Fibroblast of pulmonary artery (primary cell): ENCODE measurements at regions not wholly inside any gene's neighbourhood (a gene's known extent, or its start where the extent isn't known, plus 50 kb on each side); places are given as distances from the start of the nearest gene placed in this dataset.
"Not testable (repeated sequence)": the region's sequence is repeated elsewhere in the genome, so short reads cannot be mapped to it uniquely, and the experiment has no call there.

Experiments
- DNase-seq: peaks from one replicate; pipeline ENCODE4 v3.0.0-alpha.2; 2010; ENCODE audit warnings: low read depth
- H3K4me3 ChIP-seq: replicated peaks from 2 replicates; pipeline ENCODE4 v1.5.1; 2011; ENCODE audit warnings: low read depth, mild to moderate bottlenecking, control low read depth, low read length, moderate library complexity

GRCh38 chr2:87633287-87633963 lies 114.5 kb upstream of the PLGLB2 start:
- not testable (repeated sequence) for DNase-seq, H3K4me3 ChIP-seq

GRCh38 chr2:87634106-87634505 lies 113.8 kb upstream of the PLGLB2 start:
- DNase-seq, H3K4me3 ChIP-seq: not testable (repeated sequence)

GRCh38 chr2:87634971-87635650 lies 112.8 kb upstream of the PLGLB2 start:
- not testable (repeated sequence) for DNase-seq, H3K4me3 ChIP-seq

- DNase-seq, H3K4me3 ChIP-seq: not testable (repeated sequence)
Measured at GRCh38 chr2:87636246-87636645, 111.6 kb upstream of the PLGLB2 start.

GRCh38 chr2:87636735-87637134 lies 111.2 kb upstream of the PLGLB2 start:
- not testable (repeated sequence) for H3K4me3 ChIP-seq, DNase-seq

DNA sequence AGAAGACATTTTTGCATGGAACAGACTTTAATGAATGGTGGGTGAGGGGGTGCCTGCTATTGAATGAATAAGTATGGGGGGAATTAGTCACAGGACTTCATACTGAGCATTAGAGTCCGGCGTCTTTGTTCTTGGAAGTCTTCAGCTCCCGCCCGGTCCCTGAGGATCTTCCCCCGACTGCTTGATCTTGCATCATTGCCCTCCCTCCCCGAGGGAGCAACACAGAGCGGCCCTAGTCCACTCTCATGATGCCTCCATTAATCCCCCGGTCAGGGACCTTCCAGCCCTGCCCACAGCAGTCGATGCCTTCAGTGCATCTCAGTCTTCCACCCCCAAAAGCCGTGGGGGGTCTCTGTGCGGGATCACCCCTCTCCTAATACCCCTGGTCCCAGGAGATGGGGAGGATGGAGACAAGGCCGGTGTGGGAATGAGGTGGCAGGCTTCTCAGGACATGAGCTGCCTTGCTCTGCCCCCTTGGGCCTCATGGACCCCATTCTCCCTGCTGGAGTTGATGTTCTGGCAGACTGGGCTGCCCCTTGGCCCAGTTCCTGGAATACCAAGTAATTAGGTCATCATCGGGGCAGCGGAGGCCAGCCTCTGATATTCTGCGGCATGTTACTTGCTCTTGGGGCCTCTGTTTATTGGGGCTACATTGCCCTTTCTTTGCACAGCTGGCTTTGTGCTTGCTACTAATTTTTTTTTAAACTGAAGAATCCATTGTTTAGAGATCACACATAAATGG lies 110.5 kb upstream of the PLGLB2 start:
- peak; percentile 40 for DNase-seq

GRCh38 chr2:87638114-87638807 lies 109.6 kb upstream of the PLGLB2 start:
- not testable (repeated sequence) for H3K4me3 ChIP-seq, DNase-seq

More for the DNA sequence above, 110.5 kb upstream of the PLGLB2 start:
- not testable (repeated sequence) for H3K4me3 ChIP-seq

- not testable (repeated sequence) for DNase-seq, H3K4me3 ChIP-seq
Measured at GRCh38 chr2:87638872-87639271, 109.0 kb upstream of the PLGLB2 start.

DNA sequence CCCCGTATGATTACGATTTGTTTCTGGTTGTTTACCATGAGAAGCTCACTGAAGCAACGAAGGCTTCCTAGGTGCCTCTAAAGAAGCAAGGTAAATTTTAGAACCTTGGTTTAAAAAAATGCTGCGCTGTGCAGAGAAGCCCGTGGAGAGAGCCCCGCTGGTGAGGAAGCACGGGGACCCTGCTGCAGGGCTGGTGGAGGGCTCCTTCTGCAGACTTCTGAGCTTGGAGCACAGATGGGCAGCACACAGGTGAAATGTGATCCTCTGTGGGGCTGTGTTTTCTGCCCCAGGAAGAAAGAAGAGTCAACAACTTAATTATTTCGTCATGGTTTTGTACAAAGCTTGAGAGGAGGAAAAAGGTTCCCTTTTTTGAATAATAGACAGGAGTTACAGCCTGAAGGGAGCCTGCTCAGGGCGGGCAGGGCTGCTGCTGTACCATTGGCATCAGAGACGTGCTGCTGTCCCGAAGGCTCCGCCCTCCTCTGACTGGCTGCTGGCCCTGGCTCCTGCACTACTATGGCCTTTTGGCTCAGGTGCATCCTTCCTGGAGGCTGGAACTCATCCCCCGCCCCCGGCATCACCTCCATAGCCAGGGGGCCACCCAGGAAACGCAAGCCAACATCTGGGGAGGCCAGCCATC lies 108.0 kb upstream of the PLGLB2 start:
- not testable (repeated sequence) for H3K4me3 ChIP-seq, DNase-seq

DNA sequence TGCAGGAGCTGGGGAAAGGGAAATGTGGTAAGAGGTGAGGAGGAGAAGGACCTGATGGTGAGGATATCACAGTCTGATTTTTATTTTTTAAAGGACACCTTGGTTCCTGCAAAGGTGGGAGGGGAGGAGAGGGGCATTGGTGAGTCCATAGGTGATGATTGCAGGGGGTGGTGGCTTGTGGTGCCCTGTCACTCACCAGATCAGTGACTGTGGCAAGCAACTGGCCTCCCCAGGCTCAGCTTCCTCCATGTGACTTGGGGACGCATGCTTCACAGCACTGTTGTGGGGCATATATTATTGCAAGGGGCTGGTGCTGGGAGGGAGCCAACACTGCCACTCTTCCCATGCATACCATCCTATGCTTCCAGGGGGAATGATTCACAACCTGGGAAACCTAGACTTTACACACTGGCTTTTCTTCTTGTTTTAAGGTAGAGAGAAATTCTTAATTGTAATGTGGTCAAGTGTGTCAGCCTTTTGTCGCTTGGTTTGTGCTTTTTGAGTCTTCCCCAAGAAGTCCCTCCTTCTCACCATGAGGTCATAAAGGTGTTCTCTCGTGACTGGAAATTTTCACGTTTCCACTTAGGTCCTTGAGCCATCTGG lies 106.8 kb upstream of the PLGLB2 start:
- not testable (repeated sequence) for DNase-seq, H3K4me3 ChIP-seq

DNA sequence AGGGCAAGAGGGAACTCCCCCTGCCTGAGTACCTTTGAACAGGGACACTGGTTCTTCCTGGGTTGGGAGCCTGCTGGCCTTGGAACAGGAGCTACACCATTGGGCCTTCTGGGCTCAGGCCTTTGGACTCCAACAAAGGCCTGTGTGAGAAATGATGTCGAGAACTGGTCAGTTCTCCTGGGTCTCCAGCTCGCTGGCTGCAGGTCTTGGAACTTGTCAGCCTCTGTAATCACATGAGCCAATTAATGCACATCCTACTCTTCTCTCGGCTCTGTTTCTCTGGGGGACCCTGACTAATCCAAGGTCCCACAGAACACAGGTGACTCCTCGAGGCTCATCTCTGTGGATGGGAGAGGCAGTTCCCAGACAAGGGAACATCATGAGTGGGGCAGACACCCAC lies 104.7 kb upstream of the PLGLB2 start:
- not testable (repeated sequence) for DNase-seq, H3K4me3 ChIP-seq

GRCh38 chr2:87647737-87648498 lies 100.0 kb upstream of the PLGLB2 start:
- H3K4me3 ChIP-seq, DNase-seq: not testable (repeated sequence)

- not testable (repeated sequence) for DNase-seq, H3K4me3 ChIP-seq
Measured at GRCh38 chr2:87648815-87649214, 99.1 kb upstream of the PLGLB2 start.

DNA sequence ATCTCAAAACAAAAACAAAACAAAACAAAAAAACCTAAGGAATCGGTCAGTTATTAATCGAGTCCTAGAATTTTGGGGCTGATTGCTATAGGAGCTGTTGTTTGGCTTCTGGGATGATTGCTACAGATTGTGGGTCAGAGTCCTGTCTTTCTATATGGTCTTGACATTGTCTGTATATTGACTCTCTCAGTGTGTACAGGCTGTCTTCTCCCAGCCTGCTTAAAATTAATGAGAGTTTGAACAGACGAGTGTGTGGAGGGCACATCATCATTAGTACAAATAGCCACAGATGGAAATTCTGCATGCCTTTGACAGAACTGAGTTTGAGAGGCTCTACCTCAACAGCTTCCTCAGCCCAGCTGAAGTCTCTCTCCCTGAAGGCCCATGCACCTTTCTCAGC lies 98.0 kb upstream of the PLGLB2 start:
- not testable (repeated sequence) for DNase-seq, H3K4me3 ChIP-seq

DNA sequence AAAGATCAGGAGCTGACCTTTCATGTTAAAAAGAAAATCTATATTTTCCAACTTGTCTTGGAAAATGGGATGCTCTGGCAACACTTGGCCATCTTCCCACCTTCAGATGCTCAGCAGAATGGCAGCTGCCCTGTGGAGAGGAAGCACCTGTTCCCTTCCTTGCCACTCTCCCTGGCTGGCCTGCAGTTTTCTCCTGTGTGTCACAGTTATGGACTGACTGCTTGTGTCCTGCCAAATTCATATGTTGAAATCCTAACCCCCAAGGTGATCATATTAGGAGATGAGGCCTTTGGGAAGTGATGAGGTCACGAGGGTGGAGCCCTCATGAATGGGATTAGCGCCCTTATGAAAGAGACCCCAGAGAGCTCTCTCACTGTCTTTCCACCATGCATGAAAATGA lies 97.0 kb upstream of the PLGLB2 start:
- DNase-seq, H3K4me3 ChIP-seq: not testable (repeated sequence)

GRCh38 chr2:87651589-87651988 lies 96.3 kb upstream of the PLGLB2 start:
- DNase-seq, H3K4me3 ChIP-seq: not testable (repeated sequence)

DNA sequence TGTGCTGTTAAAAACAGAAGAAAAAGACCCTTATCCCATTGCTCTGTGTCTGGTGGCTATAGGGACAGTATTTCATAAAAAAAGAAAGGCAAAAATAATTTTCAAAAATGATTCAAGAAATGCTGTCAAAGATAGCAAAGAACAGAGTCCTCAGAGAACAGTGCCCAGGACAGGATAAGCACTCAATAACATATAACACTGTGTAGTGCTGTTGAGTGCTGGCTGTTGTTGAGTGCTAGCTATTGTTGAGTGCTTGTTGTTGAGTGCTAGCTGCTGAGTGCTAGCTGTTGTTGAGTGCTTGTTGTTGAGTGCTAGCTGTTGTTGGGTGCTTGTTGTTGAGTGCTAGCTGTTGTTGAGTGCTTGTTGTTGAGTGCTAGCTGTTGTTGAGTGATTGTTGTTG lies 94.5 kb upstream of the PLGLB2 start:
- DNase-seq, H3K4me3 ChIP-seq: not testable (repeated sequence)
